IMR-90 (cell line): ENCODE measurements at regions not wholly inside any gene's neighbourhood (a gene's known extent, or its start where the extent isn't known, plus 50 kb on each side); places are given as distances from the start of the nearest gene placed in this dataset.

Source experiments
- ATAC-seq: fragments of 200-7000 bp; cut with Tn5 transposase; 2 replicates; pipeline ENCODE4 v1.9.1; 2020; ENCODE audit warnings: low read depth, mild to moderate bottlenecking, moderate library complexity
- BruUV-seq: library from RNA; stranded (reverse); fragments of 400-500 nt; replicated peaks from 2 replicates; lab custom pipeline; 2021; lab: Mats Ljungman, UMichigan
- CTCF ChIA-PET: fragments of 300-600 bp; formaldehyde crosslinking; extraction: SDS; loops from one replicate; lab custom pipeline; 2021; ENCODE audit warnings: antibody characterized with exemption; lab: Yijun Ruan, JAX
- POLR2A ChIA-PET: fragments of 300-600 bp; sonication (Branson Sonifier 250); formaldehyde crosslinking; loops from one replicate; lab custom pipeline; 2022; ENCODE audit warnings: antibody characterized with exemption; ENCODE audit not compliant: unreplicated experiment; lab: Charles Lee
- DNase-seq: peaks from one replicate; pipeline ENCODE4 v3.0.0; 2013
- H2AFZ ChIP-seq: replicated peaks from 2 replicates; pipeline ENCODE3; 2013; ENCODE audit warnings: low read length, mild to moderate bottlenecking; ENCODE audit not compliant: poor library complexity
- H2AK5ac ChIP-seq: 2 replicates; pipeline ENCODE4 v1.6.1; 2013; ENCODE audit warnings: low read depth, low read length, inconsistent platforms
- H2AK9ac ChIP-seq: replicated peaks from 2 replicates; pipeline ENCODE3; 2013; ENCODE audit warnings: mild to moderate bottlenecking, low read depth, low read length, moderate library complexity; ENCODE audit not compliant: poor library complexity
- H2BK120ac ChIP-seq: 2 replicates; pipeline ENCODE4 v1.6.1; 2013; ENCODE audit warnings: low read depth, low read length, inconsistent platforms
- H2BK15ac ChIP-seq: 3 replicates; pipeline ENCODE4 v1.6.1; 2013; ENCODE audit warnings: low read depth, low read length, inconsistent platforms
- H2BK20ac ChIP-seq: 2 replicates; pipeline ENCODE4 v1.6.1; 2013; ENCODE audit warnings: low read depth, mild to moderate bottlenecking, inconsistent platforms, low read length, moderate library complexity
- H2BK5ac ChIP-seq: 2 replicates; pipeline ENCODE4 v1.6.1; 2013; ENCODE audit warnings: mild to moderate bottlenecking, low read depth, low read length, inconsistent platforms; ENCODE audit not compliant: poor library complexity, severe bottlenecking
- H3K14ac ChIP-seq: replicated peaks from 2 replicates; pipeline ENCODE4 v1.6.1; 2013; ENCODE audit warnings: low read depth, low read length, inconsistent platforms
- H3K18ac ChIP-seq: 2 replicates; pipeline ENCODE4 v1.6.1; 2013; ENCODE audit warnings: low read depth, low read length, control low read depth
- H3K23ac ChIP-seq: 2 replicates; pipeline ENCODE4 v1.6.1; 2013; ENCODE audit warnings: low read depth, low read length, inconsistent platforms
- H3K27ac ChIP-seq: 2 replicates; pipeline ENCODE4 v1.5.1; 2013; ENCODE audit warnings: mild to moderate bottlenecking, control low read depth, low read length; ENCODE audit not compliant: insufficient read depth
- H3K27me3 ChIP-seq: 2 replicates; pipeline ENCODE4 v1.6.1; 2013; ENCODE audit warnings: low read length; ENCODE audit not compliant: control insufficient read depth, insufficient read depth
- H3K36me3 ChIP-seq: 2 replicates; pipeline ENCODE4 v1.6.1; 2013; ENCODE audit warnings: low read length, mixed read lengths; ENCODE audit not compliant: control insufficient read depth, insufficient read depth
- H3K4ac ChIP-seq: 2 replicates; pipeline ENCODE4 v1.6.1; 2013; ENCODE audit warnings: low read depth, low read length, inconsistent platforms
- H3K4me1 ChIP-seq: 2 replicates; pipeline ENCODE4 v1.6.1; 2013; ENCODE audit warnings: low read length, mixed read lengths; ENCODE audit not compliant: control insufficient read depth, insufficient read depth
- H3K4me2 ChIP-seq: 2 replicates; pipeline ENCODE4 v1.6.1; 2013; ENCODE audit warnings: low read depth, mild to moderate bottlenecking, control low read depth, low read length, moderate library complexity
- H3K4me3 ChIP-seq: 2 replicates; pipeline ENCODE4 v1.5.1; 2013; ENCODE audit warnings: low read depth, mild to moderate bottlenecking, control low read depth, low read length, moderate library complexity; ENCODE audit not compliant: insufficient read depth
- H3K56ac ChIP-seq: 2 replicates; pipeline ENCODE4 v1.6.1; 2013; ENCODE audit warnings: low read length, inconsistent platforms; ENCODE audit not compliant: insufficient read depth; ENCODE audit errors: extremely low read depth
- H3K79me1 ChIP-seq, 2 experiments: 2 replicates each; pipeline ENCODE4 v1.6.1; 2013; ENCODE audit warnings: low read length in 2 of 2, inconsistent platforms in 1 of 2, low read depth in 1 of 2
- H3K9ac ChIP-seq: 2 replicates; pipeline ENCODE4 v1.6.1; 2013; ENCODE audit warnings: low read depth, low read length, control low read depth
- H3K9me1 ChIP-seq: 2 replicates; pipeline ENCODE4 v1.6.1; 2013; ENCODE audit warnings: low read length, inconsistent platforms; ENCODE audit not compliant: insufficient read depth
- H3K9me3 ChIP-seq: 2 replicates; pipeline ENCODE4 v1.6.1; 2013; ENCODE audit warnings: low read length; ENCODE audit not compliant: control insufficient read depth, insufficient read depth
- H4K20me1 ChIP-seq: 2 replicates; pipeline ENCODE4 v1.6.1; 2013; ENCODE audit warnings: low read length, inconsistent platforms; ENCODE audit not compliant: insufficient read depth
- H4K5ac ChIP-seq: 2 replicates; pipeline ENCODE4 v1.6.1; 2013; ENCODE audit warnings: mild to moderate bottlenecking, low read depth, low read length, control low read depth
- H4K8ac ChIP-seq, 2 experiments: 2 replicates each; pipeline ENCODE4 v1.6.1; 2013; ENCODE audit warnings: low read depth in 2 of 2, low read length in 2 of 2, control low read depth in 1 of 2, inconsistent platforms in 1 of 2
- H4K91ac ChIP-seq: 2 replicates; pipeline ENCODE4 v1.6.1; 2013; ENCODE audit warnings: low read depth, low read length, inconsistent platforms; ENCODE audit not compliant: insufficient read depth
- BHLHE40 ChIP-seq: fragments of 150-350 bp; IDR thresholded peaks from 2 replicates; pipeline ENCODE4 v1.6.1; 2016; ENCODE audit warnings: mild to moderate bottlenecking, low read depth, low read length
- CEBPB ChIP-seq: IDR thresholded peaks from 2 replicates; pipeline ENCODE4 v1.6.1; 2012; ENCODE audit warnings: low read depth, low read length, improper control_type of control experiment
- CHD1 ChIP-seq: IDR thresholded peaks from 2 replicates; pipeline ENCODE4 v1.6.1; 2012; ENCODE audit warnings: low read depth, low read length, improper control_type of control experiment
- CTCF ChIP-seq: conservative IDR thresholded peaks from 2 replicates; pipeline ENCODE4 v1.5.1; 2012; ENCODE audit warnings: mild to moderate bottlenecking, low read depth, low read length, improper control_type of control experiment
- FOS ChIP-seq: fragments of 150-350 bp; IDR thresholded peaks from 2 replicates; pipeline ENCODE4 v1.6.1; 2016; ENCODE audit warnings: low read depth, low read length
- MAFK ChIP-seq: IDR thresholded peaks from 2 replicates; pipeline ENCODE4 v1.6.1; 2012; ENCODE audit warnings: low read depth, low read length, improper control_type of control experiment
- MAZ ChIP-seq: IDR thresholded peaks from 2 replicates; pipeline ENCODE4 v1.6.1; 2012; ENCODE audit warnings: low read depth, mild to moderate bottlenecking, low read length, improper control_type of control experiment, moderate library complexity, borderline replicate concordance
- MXI1 ChIP-seq: IDR thresholded peaks from 2 replicates; pipeline ENCODE4 v1.6.1; 2012; ENCODE audit warnings: low read depth, mild to moderate bottlenecking, low read length, moderate library complexity, borderline replicate concordance
- NFE2L2 ChIP-seq: fragments of 150-350 bp; IDR thresholded peaks from 2 replicates; pipeline ENCODE4 v1.6.1; 2016; ENCODE audit warnings: low read depth, mild to moderate bottlenecking, low read length
- POLR2A ChIP-seq: IDR thresholded peaks from 2 replicates; pipeline ENCODE4 v1.6.1; 2012; ENCODE audit warnings: mild to moderate bottlenecking, low read depth, low read length
- RAD21 ChIP-seq: IDR thresholded peaks from 2 replicates; pipeline ENCODE4 v1.6.1; 2012; ENCODE audit warnings: low read length, improper control_type of control experiment
- RCOR1 ChIP-seq: IDR thresholded peaks from 2 replicates; pipeline ENCODE4 v1.6.1; 2012; ENCODE audit warnings: mild to moderate bottlenecking, low read length, improper control_type of control experiment; ENCODE audit not compliant: insufficient replicate concordance
- RFX5 ChIP-seq: IDR thresholded peaks from 2 replicates; pipeline ENCODE4 v1.8.0; 2012; ENCODE audit warnings: low read depth, mild to moderate bottlenecking, low read length, moderate library complexity
- SMC3 ChIP-seq: fragments of 150-350 bp; IDR thresholded peaks from 2 replicates; pipeline ENCODE4 v1.6.1; 2016; ENCODE audit warnings: low read depth, mild to moderate bottlenecking, antibody characterized with exemption, low read length, moderate library complexity
- WGBS, 2 experiments: methylation state at CpG; one replicate each; pipeline versions ENCODE4 v1.1.5 to v1.1.7; 2013; ENCODE audit warnings: missing lambda C conversion rate in 2 of 2; ENCODE audit not compliant: insufficient read length in 1 of 2; ENCODE audit errors: extremely low coverage in 2 of 2; 5-methylcytosine and 5-hydroxymethylcytosine counted together
- dilution Hi-C: fragments of 300-500 bp; cut with HindIII; formaldehyde crosslinking; loops from one replicate; pipeline ENCODE4 v1.14.3; 2018; ENCODE audit warnings: low sequenced_read_pairs; ENCODE audit not compliant: unreplicated experiment
- in situ Hi-C: fragments of 300-500 bp; cut with MboI; formaldehyde crosslinking; loops from 3 replicates; pipeline ENCODE4 v1.14.3; 2019; ENCODE audit warnings: low sequenced_read_pairs, inconsistent platforms, mixed read lengths
- intact Hi-C: fragments of 100-400 bp; cut with micrococcal nuclease; formaldehyde crosslinking; loops from 2 replicates; pipeline ENCODE4 v1.10.0; 2022
- TF ChIP-seq, protein P1 (sequence below): fragments of 150-350 bp; IDR thresholded peaks from 2 replicates; pipeline ENCODE4 v1.6.1; 2017; ENCODE audit warnings: mild to moderate bottlenecking, antibody characterized with exemption, low read length, low read depth
- TF ChIP-seq, protein P2 (sequence below): fragments of 150-350 bp; IDR thresholded peaks from 2 replicates; pipeline ENCODE4 v1.6.1; 2016; ENCODE audit warnings: low read depth, mild to moderate bottlenecking, low read length, moderate library complexity, borderline replicate concordance

- H3K27me3 ChIP-seq, result no peaks in the 10 kb centered on the region
- H3K14ac ChIP-seq, result no peak overlapping the region
- no peak overlapping the region for H3K56ac ChIP-seq
- H3K4ac ChIP-seq, result no peak overlapping the region
- no peaks in the 10 kb centered on the region for H3K9me3 ChIP-seq
- CTCF ChIA-PET, result no interaction called here
- no peak overlapping the region for H3K4me3 ChIP-seq
- H2AFZ ChIP-seq, result no peak overlapping the region
- no peak overlapping the region for H3K18ac ChIP-seq
- no peak overlapping the region for H2AK5ac ChIP-seq
- no peak overlapping the region for H2BK120ac ChIP-seq
- no peak overlapping the region for H2BK5ac ChIP-seq
- H3K23ac ChIP-seq, result no peak overlapping the region
- DNase-seq (no peak), ATAC-seq (no peak)
- no peak overlapping the region for H3K4me2 ChIP-seq
- no peak overlapping the region for H2AK9ac ChIP-seq
- H2BK20ac ChIP-seq, result no peak overlapping the region
- no peak for TF ChIP-seq POLR2A
- TF ChIP-seq FOS, result no peak
- no peak for TF ChIP-seq NFE2L2
- no peak for TF ChIP-seq CEBPB
- no peak for TF ChIP-seq CHD1
- no peak for TF ChIP-seq CTCF
- TF ChIP-seq RAD21, result no peak
- TF ChIP-seq, protein P1, sequence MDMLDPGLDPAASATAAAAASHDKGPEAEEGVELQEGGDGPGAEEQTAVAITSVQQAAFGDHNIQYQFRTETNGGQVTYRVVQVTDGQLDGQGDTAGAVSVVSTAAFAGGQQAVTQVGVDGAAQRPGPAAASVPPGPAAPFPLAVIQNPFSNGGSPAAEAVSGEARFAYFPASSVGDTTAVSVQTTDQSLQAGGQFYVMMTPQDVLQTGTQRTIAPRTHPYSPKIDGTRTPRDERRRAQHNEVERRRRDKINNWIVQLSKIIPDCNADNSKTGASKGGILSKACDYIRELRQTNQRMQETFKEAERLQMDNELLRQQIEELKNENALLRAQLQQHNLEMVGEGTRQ, result no peak
- TF ChIP-seq BHLHE40, result no peak
- TF ChIP-seq MAFK, result no peak
- TF ChIP-seq, protein P2, sequence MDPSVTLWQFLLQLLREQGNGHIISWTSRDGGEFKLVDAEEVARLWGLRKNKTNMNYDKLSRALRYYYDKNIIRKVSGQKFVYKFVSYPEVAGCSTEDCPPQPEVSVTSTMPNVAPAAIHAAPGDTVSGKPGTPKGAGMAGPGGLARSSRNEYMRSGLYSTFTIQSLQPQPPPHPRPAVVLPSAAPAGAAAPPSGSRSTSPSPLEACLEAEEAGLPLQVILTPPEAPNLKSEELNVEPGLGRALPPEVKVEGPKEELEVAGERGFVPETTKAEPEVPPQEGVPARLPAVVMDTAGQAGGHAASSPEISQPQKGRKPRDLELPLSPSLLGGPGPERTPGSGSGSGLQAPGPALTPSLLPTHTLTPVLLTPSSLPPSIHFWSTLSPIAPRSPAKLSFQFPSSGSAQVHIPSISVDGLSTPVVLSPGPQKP, result no peak
- no peak for TF ChIP-seq MXI1
- TF ChIP-seq RCOR1, result no peak
- TF ChIP-seq SMC3, result no peak
- no peak for TF ChIP-seq RFX5
- no peak for TF ChIP-seq MAZ
- no peaks in the 10 kb centered on the region for H3K79me1 ChIP-seq
- no peak overlapping the region for H4K8ac ChIP-seq
- H4K5ac ChIP-seq, result no peak overlapping the region
- no peaks in the 10 kb centered on the region for H3K9me1 ChIP-seq
- in situ Hi-C loops (no loop called here), dilution Hi-C loops (no loop called here), intact Hi-C loops (no loop called here)
- H4K20me1 ChIP-seq, result no peaks in the 10 kb centered on the region
- no peak overlapping the region for H3K9ac ChIP-seq
- H3K4me1 ChIP-seq, result no peaks in the 10 kb centered on the region
- no peak overlapping the region for H3K27ac ChIP-seq
- WGBS, 2 experiments, result no CpG with 5 or more reads among the region's 4 CpGs
- H3K36me3 ChIP-seq, result no peaks in the 10 kb centered on the region
- BruUV-seq, result no TSS peak
- no peak overlapping the region for H2BK15ac ChIP-seq
- POLR2A ChIA-PET, result no interaction called here
- H4K91ac ChIP-seq, result no peak overlapping the region
Measured at GRCh38 chr4:101556842-101557241, 209.5 kb upstream of the PPP3CA start.
